HG03025 (cell line): ENCODE measurements at regions not wholly inside any gene's neighbourhood (a gene's known extent, or its start where the extent isn't known, plus 50 kb on each side); places are given as distances from the start of the nearest gene placed in this dataset.
"Not testable (repeated sequence)": the region's sequence is repeated elsewhere in the genome, so short reads cannot be mapped to it uniquely, and the experiment has no call there.

Experiments used
- ATAC-seq: cut with Tn5 transposase; IDR thresholded peaks from one replicate; pipeline ENCODE4 v1.9.1; 2021; ENCODE audit warnings: mild to moderate bottlenecking, moderate library complexity; ENCODE audit not compliant: unreplicated experiment, low FRiP score

GRCh38 chr1:194081444-194081843, 895.0 kb upstream of the B3GALT2 start:
- ATAC-seq, result no peak

GRCh38 chr1:194080826-194081225, 894.4 kb upstream of the B3GALT2 start:
- ATAC-seq, result no peak

DNA sequence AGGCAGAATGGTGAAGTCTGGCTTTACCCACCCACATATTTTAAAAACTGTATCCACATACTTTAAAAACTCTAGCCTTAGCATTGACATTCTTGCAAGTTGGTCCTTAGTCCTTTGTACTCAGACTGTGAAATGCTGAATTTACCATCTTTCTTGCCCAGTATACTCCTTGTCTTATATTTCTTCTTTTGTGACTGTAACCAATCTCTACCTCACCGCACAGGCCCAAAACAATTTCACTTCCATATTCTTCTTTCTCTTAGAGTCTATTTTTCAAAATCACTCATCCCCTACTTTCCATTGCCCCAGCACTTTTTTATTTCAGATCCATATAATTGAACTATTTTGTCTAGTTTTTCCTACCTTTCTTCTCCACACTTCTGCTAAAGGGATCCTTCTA, 892.4 kb upstream of the B3GALT2 start:
- peak; percentile 91 for ATAC-seq

DNA sequence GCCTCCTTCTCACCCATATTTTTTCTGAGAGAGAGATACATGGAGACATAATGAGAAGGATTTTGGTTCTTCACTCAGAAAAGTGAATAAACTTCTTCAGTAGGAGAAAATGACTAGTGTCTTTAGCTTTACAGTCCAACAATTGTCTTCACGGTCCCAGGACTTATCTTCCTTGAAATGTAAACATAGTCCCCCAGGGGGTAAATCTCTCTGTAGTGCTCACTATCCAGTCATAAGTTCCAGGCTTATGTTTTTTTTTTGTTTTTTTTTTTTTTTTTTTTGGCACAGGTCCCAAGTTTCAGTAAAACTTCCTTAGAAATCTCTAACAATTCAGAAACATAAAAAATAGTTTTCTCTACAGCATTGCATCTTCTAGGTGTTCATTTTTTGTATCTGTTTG, 890.2 kb upstream of the B3GALT2 start:
- ATAC-seq, result no peak

GRCh38 chr1:194073833-194074232, 887.4 kb upstream of the B3GALT2 start:
- ATAC-seq, result no peak

DNA sequence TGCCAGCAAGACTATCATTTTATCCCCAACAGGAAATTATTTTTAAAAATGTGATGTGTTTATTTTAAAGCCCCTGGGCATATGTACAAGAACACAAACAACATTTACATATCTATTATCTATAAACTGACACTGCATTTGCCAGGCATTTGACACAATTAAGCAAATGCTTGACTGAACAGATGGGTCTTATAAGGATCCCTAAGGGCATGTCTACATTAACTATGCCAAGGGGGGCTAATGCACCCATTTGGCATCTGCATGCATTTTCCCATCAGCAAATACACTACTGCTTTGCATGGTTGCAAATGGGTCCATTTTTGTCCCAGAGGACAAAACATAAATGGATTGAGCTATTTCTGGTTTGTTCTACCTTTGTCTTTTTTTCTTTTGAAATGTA, 884.8 kb upstream of the B3GALT2 start:
- ATAC-seq, result no peak

DNA sequence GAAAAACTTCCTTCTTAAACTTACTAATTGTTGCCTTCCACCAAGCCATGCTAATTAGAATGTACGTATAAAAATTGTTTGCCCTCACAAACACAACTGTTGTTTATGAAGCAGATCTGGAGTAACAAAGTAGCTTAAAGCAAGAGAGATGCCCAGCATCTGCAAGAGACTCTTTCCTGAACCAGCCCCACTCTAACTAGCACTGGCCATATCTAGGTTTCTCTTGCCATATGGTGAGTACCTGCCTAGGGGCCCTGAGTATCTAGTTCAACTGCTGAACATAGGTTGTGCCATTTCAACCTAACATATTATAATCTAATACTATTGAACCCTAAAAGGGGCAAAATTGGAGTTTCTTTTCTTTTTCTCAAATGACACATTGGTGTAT, 883.4 kb upstream of the B3GALT2 start:
- no peak for ATAC-seq

GRCh38 chr1:194069168-194069830, 882.9 kb upstream of the B3GALT2 start:
- no peak for ATAC-seq

DNA sequence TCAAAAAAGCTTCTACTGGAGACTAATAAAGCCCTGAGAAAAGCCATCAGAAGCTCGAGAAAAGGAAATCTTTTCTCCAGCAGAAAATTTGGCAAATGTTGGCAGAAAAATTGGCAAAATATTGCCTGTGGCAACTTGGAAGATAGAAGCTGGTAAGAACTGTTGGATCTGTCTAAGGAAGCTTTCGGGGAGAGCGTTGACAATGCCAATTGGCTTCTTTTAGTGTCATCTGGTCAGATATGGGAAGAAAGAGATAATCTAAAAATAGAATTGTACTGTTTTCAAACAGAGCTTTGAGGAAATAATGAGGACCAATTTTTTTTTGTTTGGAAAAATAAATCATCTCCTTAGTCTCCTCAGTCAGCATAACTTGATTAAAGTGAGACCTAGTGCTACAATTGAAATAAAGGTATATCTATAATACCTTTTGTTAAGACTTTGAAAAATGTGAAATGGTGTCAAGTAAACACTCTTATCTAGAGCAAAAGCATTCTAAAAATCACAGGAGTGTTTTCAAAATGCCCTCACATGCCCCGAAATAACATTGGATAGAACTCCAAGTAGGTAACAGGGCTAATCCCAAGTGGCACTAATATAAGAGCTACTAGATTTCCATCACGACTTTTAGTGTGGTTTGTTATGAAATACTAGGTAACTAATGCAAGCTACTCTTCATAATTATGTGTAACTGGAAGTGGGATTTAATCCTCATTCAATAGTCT, 882.2 kb upstream of the B3GALT2 start:
- no peak for ATAC-seq

DNA sequence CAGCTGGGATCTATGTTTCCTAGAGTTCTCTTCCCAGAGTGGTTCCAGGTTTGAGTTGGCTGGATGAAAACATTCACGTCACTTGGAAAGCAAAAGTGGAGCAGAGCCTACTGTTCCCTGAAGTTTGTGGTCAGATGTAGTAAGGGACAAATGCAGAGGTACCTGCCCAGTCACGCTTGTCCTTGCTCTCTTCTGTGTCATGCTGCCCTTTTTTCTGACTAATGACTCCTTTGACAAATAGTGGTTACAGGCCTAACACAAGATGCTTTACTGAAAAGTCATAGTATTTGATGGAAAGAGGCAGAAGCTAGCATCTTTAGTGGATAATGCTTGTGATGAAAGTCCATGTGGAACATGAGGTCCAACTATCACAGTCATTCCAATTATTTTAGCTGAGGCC, 881.4 kb upstream of the B3GALT2 start:
- no peak for ATAC-seq

DNA sequence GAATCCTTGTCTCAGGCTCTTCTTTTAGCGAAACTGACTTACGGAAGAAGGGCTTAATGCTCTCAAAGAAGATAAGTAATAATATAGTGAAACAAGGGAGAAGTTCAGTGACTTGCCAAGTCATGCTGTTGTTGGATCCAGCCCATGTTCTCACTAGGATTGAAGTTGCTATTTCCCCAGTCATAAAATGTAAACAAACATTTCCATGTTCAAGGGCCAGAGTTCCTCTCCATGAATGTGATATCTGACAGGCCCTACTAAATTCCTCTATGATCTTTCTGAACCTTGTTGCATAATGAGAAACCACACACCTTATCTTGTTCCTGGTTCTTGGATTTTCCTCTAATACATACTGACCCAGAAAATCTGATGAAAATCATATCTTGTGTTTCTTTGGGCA, 876.5 kb upstream of the B3GALT2 start:
- no peak for ATAC-seq

- ATAC-seq, result no peak
These were observed 876.1 kb upstream of the B3GALT2 start for GRCh38 chr1:194062526-194062925.

GRCh38 chr1:194060481-194060880, 874.1 kb upstream of the B3GALT2 start:
- ATAC-seq, result no peak

DNA sequence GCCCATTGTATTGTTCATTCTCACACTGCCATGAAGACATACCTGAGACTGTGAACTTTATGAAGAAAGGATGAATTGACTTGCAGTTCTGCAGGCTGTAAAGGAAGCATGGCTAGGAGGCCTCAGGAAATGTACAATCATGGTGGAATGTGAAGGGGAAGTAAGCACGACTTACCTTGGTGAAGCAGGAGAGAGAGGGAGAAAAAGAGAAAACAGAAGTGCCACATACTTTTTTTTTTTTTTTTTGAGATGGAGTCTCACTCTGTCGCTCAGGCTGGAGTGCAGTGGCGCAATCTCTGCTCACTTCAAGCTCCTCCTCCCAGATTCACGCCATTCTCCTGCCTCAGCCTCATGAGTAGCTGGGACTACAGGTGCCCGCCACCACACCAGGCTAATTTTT, 871.9 kb upstream of the B3GALT2 start:
- ATAC-seq, result not testable (repeated sequence)

DNA sequence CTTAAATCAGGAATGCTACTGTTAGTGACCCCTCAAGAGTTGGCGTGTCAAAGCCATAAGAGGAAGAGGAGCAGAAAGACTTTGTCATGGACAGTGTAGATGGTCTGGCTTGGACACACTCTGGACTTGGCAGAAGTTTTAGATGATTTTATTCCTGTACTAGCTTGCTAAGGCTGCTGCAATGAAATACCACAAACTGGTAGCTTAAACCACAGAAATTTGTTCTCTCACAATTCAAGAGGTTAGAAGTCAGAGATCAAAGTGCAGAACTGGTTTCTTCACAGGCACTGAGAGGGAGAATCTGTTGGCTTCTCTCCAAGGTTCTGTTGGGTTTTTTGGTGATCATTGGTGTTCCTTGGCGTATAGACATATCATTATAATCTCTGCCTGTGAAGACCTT, 869.8 kb upstream of the B3GALT2 start:
- no peak for ATAC-seq

- no peak for ATAC-seq
These were observed 869.1 kb upstream of the B3GALT2 start for GRCh38 chr1:194055536-194055935.

DNA sequence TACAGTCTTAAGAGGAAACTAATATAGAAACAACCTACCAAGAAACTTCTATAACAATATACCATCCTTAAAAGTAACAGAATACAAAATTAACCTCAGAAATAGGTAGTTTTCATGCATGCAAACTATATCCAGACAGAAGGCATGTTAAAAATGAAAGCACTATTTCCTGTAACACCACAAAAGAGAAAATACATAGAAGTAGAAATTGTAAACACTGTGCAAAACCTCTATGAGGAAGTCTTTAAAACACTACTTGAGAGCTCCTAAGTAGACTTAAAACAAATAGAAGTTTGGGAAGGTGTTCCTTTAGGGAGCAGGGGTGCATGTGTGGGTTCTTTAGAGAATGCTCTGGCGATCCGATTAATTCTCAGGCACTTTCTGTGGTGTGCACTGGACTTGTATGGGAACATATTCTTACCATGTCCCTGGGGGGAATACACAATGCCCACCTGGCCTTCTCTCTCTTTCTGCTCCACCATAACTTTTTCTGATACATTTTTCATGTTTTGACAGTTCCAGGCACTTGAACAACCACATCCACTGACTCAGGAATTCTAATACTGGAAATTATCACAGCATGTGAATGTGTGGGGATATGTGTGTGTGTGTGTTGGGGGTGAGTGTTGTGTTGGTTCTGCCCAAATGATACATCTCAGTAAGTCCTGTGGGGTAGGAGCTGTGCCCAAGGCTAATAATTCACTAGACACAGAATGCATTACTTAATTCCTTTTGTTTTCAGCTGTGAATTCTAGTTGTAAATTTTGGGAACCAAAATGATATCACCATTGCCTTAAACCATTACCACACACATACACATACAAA, 866.3 kb upstream of the B3GALT2 start:
- ATAC-seq, result peak; percentile 82

- ATAC-seq, result no peak
These were observed 861.5 kb upstream of the B3GALT2 start for GRCh38 chr1:194047921-194048320.

DNA sequence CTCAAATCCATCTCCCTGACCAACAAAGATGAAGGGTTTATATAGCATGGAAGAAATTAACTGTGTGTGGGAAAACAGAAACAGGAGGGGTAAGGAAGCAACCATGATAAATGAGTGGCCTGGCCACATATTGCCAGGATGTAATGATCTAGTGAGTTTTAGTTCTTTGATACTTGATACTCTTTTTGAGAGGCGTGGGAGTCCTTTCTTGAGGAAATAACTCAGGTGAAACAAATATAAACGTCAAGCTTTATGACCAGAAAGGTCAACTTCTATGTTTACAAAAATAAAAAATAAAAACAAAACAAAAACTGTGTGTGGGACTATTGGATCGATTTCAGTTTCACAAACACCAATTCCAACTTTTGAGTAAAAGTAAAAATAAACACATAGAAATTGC, 860.8 kb upstream of the B3GALT2 start:
- ATAC-seq, result no peak

GRCh38 chr1:194045416-194045815, 859.0 kb upstream of the B3GALT2 start:
- ATAC-seq, result no peak

- ATAC-seq, result peak; percentile 12
These were observed 858.5 kb upstream of the B3GALT2 start for GRCh38 chr1:194044892-194045291.
